MM.1S (cell line): ENCODE measurements at regions not wholly inside any gene's neighbourhood (a gene's known extent, or its start where the extent isn't known, plus 50 kb on each side); places are given as distances from the start of the nearest gene placed in this dataset.

ENCODE experiments used
- EZH2 ChIP-seq: fragments of 300-600 bp; sonication (generic); optimal IDR thresholded peaks from 2 replicates; pipeline ENCODE3; 2017; ENCODE audit warnings: low read depth, mild to moderate bottlenecking, antibody characterized with exemption, low read length, mixed read lengths
- EZH2phosphoT487 ChIP-seq: fragments of 300-600 bp; sonication (generic); IDR thresholded peaks from 2 replicates; pipeline ENCODE4 v1.6.1; 2018; ENCODE audit warnings: antibody characterized with exemption, low read length
- TF ChIP-seq, protein P1 (sequence below): fragments of 300-600 bp; sonication (generic); IDR thresholded peaks from 2 replicates; pipeline ENCODE4 v1.5.1; 2016; ENCODE audit warnings: antibody characterized with exemption, low read length, mixed read lengths

DNA sequence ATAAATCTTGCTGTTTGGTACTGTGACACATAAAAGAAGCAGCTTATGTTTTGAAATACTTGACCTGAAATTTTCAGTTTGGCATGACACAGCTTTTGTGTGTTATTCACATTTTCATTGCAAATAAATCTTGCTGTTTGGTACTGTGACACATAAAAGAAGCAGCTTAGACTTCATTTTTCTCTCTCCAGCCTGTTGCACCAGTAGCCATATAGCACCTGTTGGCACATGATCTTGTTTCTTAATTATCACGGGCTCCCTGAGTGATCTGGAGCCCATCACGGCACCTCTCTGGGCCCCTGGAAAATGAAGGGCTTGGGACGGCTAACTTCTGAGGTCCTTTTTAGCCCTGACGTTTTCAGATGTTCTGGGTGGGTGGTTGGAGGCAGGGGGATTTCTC lies 77.4 kb upstream of the SLCO3A1 start:
- TF ChIP-seq, protein P1, sequence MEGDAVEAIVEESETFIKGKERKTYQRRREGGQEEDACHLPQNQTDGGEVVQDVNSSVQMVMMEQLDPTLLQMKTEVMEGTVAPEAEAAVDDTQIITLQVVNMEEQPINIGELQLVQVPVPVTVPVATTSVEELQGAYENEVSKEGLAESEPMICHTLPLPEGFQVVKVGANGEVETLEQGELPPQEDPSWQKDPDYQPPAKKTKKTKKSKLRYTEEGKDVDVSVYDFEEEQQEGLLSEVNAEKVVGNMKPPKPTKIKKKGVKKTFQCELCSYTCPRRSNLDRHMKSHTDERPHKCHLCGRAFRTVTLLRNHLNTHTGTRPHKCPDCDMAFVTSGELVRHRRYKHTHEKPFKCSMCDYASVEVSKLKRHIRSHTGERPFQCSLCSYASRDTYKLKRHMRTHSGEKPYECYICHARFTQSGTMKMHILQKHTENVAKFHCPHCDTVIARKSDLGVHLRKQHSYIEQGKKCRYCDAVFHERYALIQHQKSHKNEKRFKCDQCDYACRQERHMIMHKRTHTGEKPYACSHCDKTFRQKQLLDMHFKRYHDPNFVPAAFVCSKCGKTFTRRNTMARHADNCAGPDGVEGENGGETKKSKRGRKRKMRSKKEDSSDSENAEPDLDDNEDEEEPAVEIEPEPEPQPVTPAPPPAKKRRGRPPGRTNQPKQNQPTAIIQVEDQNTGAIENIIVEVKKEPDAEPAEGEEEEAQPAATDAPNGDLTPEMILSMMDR, result no peak
- TF ChIP-seq EZH2 (no peak), EZH2phosphoT487 (no peak)
